ENCODE measurements at regions not wholly inside any gene's neighbourhood (a gene's known extent, or its start where the extent isn't known, plus 50 kb on each side); places are given as distances from the start of the nearest gene placed in this dataset.

DNA sequence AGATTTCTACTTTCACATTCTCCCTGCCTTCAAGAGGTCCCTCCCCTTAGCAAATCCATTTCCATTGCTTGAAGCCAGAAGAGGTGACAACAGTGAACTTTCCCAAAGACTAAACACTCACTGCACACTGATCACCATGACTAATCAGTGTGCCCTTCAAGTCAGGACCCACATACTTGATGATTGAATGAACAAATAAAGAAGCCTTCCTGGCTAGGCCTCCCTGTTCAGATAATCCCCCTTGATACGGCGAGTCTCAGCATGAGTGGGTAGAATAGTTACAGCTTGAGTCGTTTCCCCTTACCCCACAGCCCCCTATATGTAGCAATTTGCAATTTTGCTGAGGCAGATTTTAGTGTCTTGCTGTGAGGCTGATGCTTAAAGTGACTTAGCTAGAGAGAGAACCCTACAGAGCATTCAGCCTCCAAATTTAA, 102.2 kb downstream of the UNC5CL start:
- DNase-seq = no peak

DNA sequence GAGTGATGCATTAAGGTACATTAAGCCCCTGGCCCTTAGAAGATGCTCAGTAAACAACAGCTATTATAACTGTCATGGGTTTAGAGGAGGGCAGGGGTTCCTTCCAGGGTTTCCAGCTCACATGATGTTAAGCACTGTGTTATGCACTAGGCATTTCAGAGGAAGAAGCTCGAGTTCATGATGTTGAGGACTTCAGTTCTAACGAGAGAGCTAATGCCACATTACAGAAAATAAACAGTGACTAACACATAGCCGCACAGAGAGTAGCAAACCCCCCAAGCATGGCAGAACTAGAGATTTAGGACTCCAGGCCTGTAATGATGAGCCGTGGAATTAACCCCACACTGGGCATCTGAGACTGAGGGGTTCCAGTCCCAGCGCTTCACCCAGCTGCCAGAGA, 105.2 kb downstream of the UNC5CL start:
- no peak for DNase-seq

DNA sequence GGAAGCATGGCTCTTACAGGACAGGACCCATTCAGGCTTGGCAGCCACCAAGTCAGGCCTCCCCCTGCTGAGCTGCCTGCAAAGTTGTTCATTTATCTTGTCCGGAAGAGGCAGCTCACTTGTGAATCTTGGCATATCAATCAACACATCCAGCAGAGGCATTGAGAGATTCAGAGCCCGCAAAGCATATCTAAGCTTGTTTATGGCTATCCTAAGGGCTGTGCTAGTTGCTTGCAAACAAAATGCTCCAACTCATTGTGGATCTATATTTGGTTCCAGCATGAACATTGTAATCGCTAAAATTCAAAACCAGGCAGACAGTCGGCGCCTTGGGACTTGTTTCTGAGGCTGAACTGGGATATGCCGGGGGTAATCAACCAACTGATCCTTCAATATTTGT, 106.1 kb downstream of the UNC5CL start:
- DNase-seq = no peak

GRCh38 chr6:40932366-40932765, 106.7 kb downstream of the UNC5CL start:
- no peak for DNase-seq

DNA sequence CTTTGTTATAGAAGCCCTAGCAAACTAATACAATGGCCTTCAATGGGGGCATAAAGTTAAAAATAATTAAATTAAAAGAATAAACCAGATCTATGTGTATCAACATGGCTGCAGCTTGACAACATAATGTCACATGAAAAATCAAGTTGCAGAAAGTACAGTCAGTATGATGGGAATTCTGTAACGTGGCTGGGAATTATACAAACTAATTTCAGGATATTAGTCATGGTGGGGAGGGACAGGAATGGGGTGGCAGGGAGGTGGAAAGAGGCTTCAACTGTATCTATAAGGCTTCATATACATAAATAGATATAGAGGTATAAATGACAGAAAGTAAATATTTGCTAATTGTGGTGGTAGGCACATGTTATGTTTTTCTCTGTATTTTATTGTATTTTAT, 107.1 kb downstream of the UNC5CL start:
- DNase-seq = no peak

GRCh38 chr6:40930555-40930954, 108.5 kb downstream of the UNC5CL start:
- no peak for DNase-seq

- DNase-seq = no peak
These were observed 109.0 kb downstream of the UNC5CL start for GRCh38 chr6:40930045-40930444.

- no peak for DNase-seq
These were observed 109.8 kb downstream of the UNC5CL start for GRCh38 chr6:40929176-40929575.

GRCh38 chr6:40928763-40929162, 110.3 kb downstream of the UNC5CL start:
- no peak for DNase-seq

GRCh38 chr6:40928307-40928706, 110.7 kb downstream of the UNC5CL start:
- DNase-seq = no peak

DNA sequence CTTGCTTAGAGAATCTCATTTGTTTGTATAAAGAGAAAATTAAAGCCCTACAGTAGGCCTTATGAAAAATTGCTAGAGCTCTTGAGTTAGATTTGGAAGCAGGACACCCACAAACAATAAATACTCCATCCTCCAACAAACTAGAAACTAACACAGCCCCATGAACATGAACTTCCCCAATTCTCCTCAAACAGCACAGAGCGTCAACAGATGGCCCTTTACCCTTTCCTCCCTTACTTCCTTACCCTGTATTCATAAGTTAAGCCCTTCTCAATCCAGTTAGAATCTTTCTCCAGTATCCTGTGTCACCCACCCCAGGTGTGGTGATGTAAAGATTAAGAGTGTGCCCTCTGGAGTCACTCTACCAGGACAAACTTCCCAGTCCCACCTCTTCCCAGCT, 113.7 kb downstream of the UNC5CL start:
- DNase-seq = no peak

DNA sequence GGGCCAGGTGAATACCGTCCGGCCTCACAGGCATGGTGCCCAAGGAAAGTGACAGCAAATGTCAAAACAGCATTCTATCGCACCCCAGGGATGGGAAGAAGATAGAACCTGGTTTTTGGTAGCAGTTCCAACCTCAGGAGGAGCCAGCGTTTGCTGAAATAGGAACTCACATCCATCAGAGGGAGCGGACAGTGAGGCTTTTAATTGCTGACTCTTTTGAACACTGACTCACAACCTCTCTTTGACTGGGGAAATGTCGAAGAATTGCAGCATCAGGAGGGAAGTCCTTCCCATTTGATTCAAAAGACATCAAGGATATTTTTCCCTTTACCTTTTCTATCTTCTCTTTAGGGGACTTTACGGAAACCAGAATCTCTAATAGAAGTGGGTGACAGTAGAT, 114.2 kb downstream of the UNC5CL start:
- DNase-seq = no peak

- DNase-seq = no peak
These were observed 115.1 kb downstream of the UNC5CL start for GRCh38 chr6:40923880-40924279.

GRCh38 chr6:40923326-40923725, 115.7 kb downstream of the UNC5CL start:
- no peak for DNase-seq

DNA sequence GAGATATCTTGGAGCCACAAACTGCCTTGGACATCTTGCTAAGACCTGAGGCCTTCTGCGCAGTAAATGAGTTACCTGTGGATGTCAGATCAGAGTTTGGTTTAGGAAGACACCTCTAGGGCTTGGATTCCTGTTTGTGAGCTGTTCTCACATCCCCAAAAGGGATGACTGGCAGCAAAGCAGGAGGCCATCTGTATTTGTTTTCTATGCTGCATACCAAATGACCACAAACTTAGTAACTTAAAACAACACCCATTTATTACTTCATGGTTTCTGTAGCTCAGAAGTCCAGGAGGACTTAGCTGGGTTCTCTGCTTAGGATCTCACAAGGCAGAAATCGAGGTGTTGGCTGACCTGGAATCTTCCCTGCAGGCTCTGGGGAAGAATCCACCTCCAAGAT, 116.7 kb downstream of the UNC5CL start:
- DNase-seq = no peak

DNA sequence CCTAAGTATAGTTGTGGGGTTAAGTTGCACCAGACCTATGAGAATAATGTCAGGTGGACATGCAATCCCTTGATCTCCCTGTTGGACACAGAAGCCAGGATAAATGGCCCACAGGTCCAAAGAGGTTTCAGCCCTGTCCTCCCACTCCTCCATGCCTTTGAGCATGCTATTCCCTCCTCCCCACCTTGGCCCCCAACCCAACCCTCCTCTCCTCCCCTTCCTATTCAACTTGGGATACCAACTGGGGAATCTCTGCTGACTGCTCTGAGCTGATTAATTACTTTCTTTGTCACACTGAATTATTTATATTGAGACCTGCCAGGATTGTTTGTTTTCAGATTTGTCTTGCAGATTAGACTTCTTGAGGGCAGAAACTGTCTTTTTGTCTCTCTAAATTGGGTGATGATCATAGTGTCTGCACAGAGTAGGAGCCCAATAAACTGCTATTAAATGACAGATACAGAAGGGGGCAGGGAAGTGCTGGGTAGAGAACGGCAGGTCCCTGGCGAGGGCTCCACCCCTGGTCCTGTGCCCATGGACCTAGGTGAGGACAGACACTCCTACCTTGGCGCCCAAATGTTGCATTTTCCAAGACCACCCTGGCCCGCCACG, 120.9 kb downstream of the UNC5CL start:
- DNase-seq = no peak

DNA sequence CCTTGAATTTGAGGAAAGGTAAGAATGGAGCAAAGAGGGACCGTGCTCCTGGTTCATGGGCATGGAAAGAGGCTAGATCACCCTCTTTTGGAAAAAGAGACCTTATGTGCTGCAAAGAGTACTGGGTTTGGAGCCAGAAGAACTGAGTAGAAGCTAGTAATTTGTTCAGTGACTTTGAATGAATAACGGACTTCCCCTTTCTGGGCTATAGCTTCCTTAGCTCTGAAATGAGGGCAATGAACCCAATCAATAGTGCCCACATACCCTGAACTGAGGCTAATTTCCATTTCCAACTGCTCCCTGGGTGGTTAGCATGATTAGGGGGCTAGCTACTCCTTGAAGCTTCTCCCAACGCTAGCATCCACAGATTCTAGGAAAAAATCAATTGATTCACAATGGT, 121.4 kb downstream of the UNC5CL start:
- DNase-seq = no peak

DNA sequence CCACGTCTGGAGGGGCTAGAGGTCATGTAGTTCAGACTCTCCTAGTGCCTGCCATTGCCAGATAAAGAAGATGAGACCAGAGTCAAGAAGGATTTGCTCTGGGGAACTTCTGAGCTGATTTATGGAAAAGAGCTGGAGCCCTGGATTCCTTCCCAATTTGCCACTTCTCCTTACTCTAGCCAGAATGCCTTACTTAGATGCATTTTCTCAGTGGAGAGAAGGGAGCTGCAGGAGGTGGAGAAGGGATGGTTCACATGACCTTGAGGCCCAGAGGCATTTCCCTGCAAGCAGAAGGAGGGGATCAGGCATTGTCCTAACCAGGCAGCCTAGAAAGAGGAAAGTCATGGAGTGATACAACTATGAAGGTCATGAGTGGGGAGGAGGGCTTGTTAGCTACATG, 122.2 kb downstream of the UNC5CL start:
- no peak for DNase-seq

- DNase-seq = no peak
These were observed 123.9 kb downstream of the UNC5CL start for GRCh38 chr6:40915165-40915564.

DNA sequence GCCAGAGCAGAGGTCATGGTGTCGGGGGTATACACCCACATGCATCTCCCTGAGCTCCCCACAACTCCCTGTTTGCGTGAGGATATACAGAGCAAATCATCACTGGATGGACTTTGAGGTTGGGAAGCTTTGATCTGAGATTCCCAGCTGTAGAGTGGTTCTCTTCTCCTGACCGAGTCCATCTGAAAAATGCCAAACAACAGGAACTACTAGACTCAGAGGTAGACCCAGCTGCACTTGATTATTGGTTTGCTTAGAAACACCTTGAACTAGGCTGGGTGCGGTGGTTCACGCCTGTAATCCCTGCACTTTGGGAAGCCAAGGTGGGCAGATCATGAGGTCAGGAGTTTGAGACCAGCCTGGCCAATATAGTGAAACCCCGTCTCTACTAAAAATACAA, 125.0 kb downstream of the UNC5CL start:
- no peak for DNase-seq

GRCh38 chr6:40912158-40912946, 126.7 kb downstream of the UNC5CL start:
- DNase-seq = peak; percentile 9

DNA sequence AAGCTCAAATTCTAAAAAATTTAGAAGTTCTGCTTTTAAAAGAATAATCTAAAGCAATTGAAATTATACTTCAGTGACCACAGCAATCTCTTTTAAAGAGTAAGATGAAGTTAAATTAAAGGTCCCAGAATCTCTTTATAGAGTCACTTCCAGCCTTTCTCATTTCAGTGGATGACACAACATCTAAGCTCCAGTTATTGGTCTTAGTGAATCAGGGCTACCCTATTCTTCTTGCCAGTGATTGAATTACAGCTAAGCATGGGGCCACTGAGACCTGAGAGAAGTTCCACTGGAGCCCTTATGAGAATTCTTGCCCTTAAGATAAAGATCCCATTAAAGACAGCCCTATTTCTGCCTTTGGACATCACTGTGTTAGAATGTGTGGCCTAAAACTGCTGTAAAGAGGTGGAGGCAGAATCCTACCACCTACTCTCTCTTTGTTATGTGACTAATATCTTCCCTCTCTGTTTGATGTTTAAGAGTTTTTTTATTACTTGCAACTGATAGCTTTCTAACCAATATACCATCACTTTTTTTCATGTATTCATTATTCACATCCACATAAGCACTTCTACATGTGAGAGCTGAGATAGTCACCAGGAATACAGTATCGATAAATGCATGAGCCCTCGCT, 128.6 kb downstream of the UNC5CL start:
- no peak for DNase-seq

GRCh38 chr6:40909811-40910210, 129.2 kb downstream of the UNC5CL start:
- DNase-seq = no peak

- DNase-seq = no peak
These were observed 131.8 kb downstream of the UNC5CL start for GRCh38 chr6:40907198-40907701.
